GM18951 (cell line): ENCODE measurements at regions not wholly inside any gene's neighbourhood (a gene's known extent, or its start where the extent isn't known, plus 50 kb on each side); places are given as distances from the start of the nearest gene placed in this dataset.

Experiments
- POLR2A ChIP-seq: IDR thresholded peaks from 4 replicates; pipeline ENCODE4 v1.6.1; 2011; ENCODE audit warnings: mild to moderate bottlenecking; ENCODE audit not compliant: insufficient read length, insufficient read depth; ENCODE audit errors: extremely low read depth
- in situ Hi-C: fragments of 300-500 bp; cut with MboI; formaldehyde crosslinking; loops from one replicate; pipeline ENCODE4 v1.12.0; 2022; ENCODE audit warnings: low sequenced_read_pairs, mixed read lengths, inconsistent platforms; ENCODE audit not compliant: unreplicated experiment

GRCh38 chr2:221103930-221104329 is 468.2 kb downstream of the EPHA4 start:
- no peak for TF ChIP-seq POLR2A
- in situ Hi-C loops: no loop called here

GRCh38 chr2:221104361-221104811 is 467.7 kb downstream of the EPHA4 start:
- TF ChIP-seq POLR2A: no peak
- in situ Hi-C loops: no loop called here

GRCh38 chr2:221106241-221106640 is 465.9 kb downstream of the EPHA4 start:
- no peak for TF ChIP-seq POLR2A
- in situ Hi-C loops: no loop called here

GRCh38 chr2:221107424-221107823 is 464.7 kb downstream of the EPHA4 start:
- in situ Hi-C loops: no loop called here
- no peak for TF ChIP-seq POLR2A

DNA sequence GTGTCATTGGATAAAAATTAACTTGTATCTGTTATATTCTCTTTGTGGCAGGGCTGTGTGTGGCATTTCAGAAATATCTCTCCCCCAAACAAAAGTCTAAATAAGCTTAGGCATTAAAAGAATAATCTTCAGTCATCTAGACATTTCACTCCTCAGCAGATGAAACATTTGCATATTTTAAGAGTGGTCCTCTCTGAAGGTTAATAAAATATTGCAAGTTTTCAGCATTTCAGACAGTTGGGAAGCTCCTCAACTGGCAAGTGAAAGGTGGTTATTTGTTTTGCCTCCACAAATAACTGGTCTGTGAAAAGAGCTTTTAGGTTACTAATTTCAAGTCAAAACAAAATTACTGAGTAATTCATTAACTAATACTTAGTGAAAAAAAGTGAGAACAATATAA is 462.6 kb downstream of the EPHA4 start:
- no peak for TF ChIP-seq POLR2A
- in situ Hi-C loops: no loop called here

GRCh38 chr2:221111739-221112138 is 460.4 kb downstream of the EPHA4 start:
- in situ Hi-C loops: no loop called here
- TF ChIP-seq POLR2A: no peak

GRCh38 chr2:221112744-221113143 is 459.4 kb downstream of the EPHA4 start:
- no peak for TF ChIP-seq POLR2A
- in situ Hi-C loops: no loop called here

DNA sequence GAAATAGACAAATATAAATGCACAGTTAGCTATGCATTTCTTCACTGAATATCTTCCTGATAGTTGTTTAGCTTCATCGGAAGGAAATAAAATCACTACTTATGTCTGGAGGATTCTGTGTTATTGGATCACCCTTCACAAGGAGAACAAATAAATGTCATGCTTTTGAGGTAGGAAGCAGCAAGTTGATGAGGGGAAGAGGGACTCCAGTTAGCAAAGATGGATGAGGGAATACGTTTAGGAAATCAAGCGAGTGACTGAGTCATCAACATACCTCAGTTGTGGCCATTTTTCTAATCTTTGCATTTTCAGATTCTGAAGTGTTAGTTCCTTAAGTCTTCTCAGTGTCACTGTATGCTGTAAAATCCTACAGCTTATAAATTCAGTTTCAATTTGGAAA is 456.2 kb downstream of the EPHA4 start:
- no peak for TF ChIP-seq POLR2A
- in situ Hi-C loops: no loop called here

GRCh38 chr2:221120643-221121042 is 451.5 kb downstream of the EPHA4 start:
- in situ Hi-C loops: no loop called here
- TF ChIP-seq POLR2A: no peak

- no peak for TF ChIP-seq POLR2A
- in situ Hi-C loops: no loop called here
Measured at GRCh38 chr2:221123396-221123795, 448.7 kb downstream of the EPHA4 start.

DNA sequence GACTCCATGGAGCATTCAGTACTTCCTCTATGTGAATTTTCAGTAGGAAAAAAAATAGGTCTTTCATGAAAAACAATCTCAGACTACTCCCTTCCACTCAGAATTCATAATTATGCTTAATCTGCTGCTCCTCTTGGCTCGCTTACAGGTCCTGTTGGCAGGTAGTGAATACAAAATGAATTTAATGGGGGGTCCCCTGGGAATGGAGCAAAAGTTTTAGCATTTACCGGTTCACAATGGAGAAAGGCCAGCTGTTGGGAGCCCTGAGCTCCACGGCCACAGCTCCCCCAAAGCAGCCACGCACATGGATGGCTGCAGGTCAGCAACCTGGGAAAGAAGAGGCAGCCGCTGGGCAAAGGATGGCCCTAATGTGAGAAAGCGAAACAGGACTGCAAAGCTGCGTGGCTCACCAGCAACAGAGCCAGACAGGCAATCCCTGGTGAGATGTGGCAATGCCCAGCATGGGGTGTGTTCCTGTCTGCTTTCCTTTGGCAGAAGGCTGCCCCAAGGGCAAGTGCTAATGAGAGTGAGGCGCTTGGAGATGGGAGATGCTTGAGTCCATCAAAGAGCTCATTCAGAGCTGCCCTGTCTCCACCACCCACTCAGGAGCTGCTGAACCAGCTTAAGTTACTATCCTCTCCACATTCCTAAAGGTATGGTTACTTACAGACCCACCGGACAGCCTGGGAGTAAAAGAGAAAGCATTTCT is 447.4 kb downstream of the EPHA4 start:
- in situ Hi-C loops: no loop called here
- no peak for TF ChIP-seq POLR2A

DNA sequence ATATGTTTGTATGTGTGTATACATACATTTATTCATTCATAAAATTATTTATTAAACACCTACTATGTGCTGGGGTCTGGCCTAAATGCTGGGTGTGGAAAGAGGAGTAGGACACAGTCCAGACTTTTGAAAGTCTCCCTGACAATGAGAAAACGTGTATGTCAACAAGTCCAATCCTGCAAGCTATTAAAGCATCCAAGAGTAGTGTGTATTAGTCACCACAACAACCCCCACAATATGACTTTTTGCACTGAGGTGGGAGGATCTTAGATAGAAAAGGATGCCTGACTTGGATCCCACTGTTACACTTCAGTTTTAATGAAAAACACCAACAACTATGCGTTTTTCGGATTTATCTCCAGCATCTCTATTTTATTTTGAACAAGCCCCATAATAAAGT is 446.4 kb downstream of the EPHA4 start:
- in situ Hi-C loops: no loop called here
- no peak for TF ChIP-seq POLR2A

DNA sequence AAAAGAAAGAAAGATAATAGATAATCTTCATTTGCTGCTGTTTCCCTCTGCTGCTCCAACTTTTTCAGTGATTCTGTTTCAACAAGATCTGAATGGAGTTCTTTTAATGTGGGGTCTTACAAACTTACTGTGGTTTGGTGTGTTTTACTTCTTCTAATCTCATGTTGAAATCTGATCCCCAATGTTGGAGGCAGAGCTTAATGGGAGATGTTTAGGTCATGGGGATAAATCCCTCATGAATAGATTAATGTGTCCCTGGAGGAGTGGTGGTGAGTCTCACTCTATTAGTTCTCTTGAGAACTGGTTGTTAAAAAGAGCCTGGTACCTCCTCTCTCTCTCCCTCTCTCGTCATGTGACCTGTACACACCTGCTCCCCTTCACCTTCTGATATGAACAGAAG is 442.4 kb downstream of the EPHA4 start:
- TF ChIP-seq POLR2A: no peak
- in situ Hi-C loops: no loop called here

- TF ChIP-seq POLR2A: no peak
- in situ Hi-C loops: no loop called here
Measured at GRCh38 chr2:221130431-221130830, 441.7 kb downstream of the EPHA4 start.

DNA sequence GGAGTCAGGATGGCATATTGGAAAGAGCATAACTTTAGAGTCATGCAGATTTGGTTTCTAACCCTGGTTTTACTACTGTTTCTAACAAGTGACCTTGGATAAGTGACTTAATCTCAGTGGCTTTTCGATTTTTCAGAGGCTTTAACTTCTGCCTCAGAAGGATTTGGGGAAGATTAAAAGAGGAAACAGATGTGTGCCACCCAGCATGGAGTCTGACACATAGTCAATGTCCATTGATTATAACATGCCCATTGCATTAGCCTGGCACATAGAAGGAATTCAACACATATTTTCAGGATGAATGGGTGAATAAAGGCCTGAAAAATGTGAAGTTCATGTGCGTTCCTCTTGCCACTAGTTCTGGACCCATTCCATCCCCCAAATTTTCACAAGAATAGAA is 438.2 kb downstream of the EPHA4 start:
- TF ChIP-seq POLR2A: no peak
- in situ Hi-C loops: no loop called here
